ENCODE measurements at regions not wholly inside any gene's neighbourhood (a gene's known extent, or its start where the extent isn't known, plus 50 kb on each side); places are given as distances from the start of the nearest gene placed in this dataset.

DNA sequence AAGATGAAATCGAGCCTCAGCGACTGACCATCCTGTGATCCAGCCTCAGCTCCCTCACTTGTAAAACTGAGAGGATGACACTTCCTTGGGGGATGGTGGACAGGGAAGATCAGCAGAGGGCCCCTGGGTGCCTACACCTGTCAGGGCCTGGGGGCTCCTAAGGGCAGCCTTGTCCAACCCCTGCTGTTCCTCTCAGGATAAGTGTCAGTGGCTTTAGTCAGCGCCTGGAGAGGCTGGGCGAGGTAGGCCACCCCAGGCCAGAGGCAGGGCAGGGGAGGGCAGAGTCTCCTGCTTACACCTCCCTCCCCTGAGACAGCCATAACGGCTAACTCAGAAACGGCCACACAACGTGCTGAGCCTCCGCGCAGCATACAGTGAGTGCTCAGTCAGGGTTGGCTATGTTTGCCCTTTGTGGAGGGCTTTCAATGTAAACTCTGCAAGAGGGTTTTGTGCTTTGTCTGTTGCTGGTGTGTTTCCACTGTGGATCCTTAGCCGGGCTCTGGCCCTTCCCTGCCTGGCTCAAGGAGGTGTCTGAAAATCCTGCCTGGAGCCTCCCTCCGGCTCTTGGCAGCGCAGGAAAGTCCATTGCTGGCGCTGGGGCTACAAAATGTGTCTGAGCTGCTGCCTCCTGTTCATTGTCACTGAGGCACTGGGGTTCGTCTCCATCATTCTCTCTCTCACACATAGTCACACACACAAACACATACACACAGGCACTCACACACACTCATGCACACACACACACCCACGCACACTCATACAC lies 588.4 kb downstream of the PTPRU start:
- POLR2A ChIA-PET = no interaction called here
- CTCF ChIA-PET = no interaction called here
- DNase-seq (ENCODE audit: extremely low spot score) = no peak
- TF ChIP-seq FOXA1 (IDR thresholded peaks at IDR 0.05) (no peak), SUZ12 (IDR thresholded peaks at IDR 0.05) (no peak), SP1 (IDR thresholded peaks at IDR 0.05) (no peak), FOXM1 (IDR thresholded peaks at IDR 0.05; ENCODE audit: borderline replicate concordance) (no peak), L3MBTL2 (conservative IDR thresholded peaks at IDR 0.05) (no peak), HDGF (IDR thresholded peaks at IDR 0.05; ENCODE audit: borderline replicate concordance) (no peak), NFRKB (IDR thresholded peaks at IDR 0.05) (no peak), FOXK2 (IDR thresholded peaks at IDR 0.05) (no peak), BHLHE40 (IDR thresholded peaks at IDR 0.05; ENCODE audit: borderline replicate concordance) (no peak), ARNT (IDR thresholded peaks at IDR 0.05) (no peak), LEF1 (IDR thresholded peaks at IDR 0.05; ENCODE audit: borderline replicate concordance) (no peak), ELF4 (IDR thresholded peaks at IDR 0.05) (no peak), CTBP1 (IDR thresholded peaks at IDR 0.05; ENCODE audit: borderline replicate concordance) (no peak)
- TF ChIP-seq, protein P1, sequence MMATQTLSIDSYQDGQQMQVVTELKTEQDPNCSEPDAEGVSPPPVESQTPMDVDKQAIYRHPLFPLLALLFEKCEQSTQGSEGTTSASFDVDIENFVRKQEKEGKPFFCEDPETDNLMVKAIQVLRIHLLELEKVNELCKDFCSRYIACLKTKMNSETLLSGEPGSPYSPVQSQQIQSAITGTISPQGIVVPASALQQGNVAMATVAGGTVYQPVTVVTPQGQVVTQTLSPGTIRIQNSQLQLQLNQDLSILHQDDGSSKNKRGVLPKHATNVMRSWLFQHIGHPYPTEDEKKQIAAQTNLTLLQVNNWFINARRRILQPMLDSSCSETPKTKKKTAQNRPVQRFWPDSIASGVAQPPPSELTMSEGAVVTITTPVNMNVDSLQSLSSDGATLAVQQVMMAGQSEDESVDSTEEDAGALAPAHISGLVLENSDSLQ (IDR thresholded peaks at IDR 0.05) = no peak

DNA sequence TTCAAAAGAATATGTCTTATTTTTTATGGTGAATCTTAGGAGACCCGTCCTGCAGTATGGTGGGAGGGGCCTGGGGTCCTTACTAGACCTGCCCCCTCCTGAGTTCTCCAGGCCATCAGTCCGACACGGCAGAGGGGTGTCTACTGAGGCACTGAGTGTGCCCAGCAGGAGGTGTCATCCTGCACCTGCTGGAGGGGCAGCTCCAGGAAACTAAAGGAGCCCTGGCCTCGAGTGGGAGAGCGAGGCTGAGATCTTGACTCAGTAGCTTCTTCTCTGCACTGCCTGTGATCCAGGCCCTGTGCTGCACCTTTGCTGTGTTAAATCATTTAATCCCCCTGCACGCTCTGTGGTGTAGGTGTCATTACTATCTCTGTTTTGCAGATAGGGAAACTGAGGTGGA lies 587.7 kb downstream of the PTPRU start:
- no peak for DNase-seq (ENCODE audit: extremely low spot score)
- ChIA-PET POLR2A (no interaction called here), CTCF (no interaction called here)
- TF ChIP-seq ARNT (IDR thresholded peaks at IDR 0.05) (no peak), FOXM1 (IDR thresholded peaks at IDR 0.05; ENCODE audit: borderline replicate concordance) (no peak), FOXK2 (IDR thresholded peaks at IDR 0.05) (no peak), TARDBP (IDR thresholded peaks at IDR 0.05) (no peak), SP1 (IDR thresholded peaks at IDR 0.05) (no peak), BHLHE40 (IDR thresholded peaks at IDR 0.05; ENCODE audit: borderline replicate concordance) (no peak), SUZ12 (IDR thresholded peaks at IDR 0.05) (no peak), FOXA1 (IDR thresholded peaks at IDR 0.05) (no peak), LEF1 (IDR thresholded peaks at IDR 0.05; ENCODE audit: borderline replicate concordance) (no peak), CTBP1 (IDR thresholded peaks at IDR 0.05; ENCODE audit: borderline replicate concordance) (no peak), L3MBTL2 (conservative IDR thresholded peaks at IDR 0.05) (no peak), HDGF (IDR thresholded peaks at IDR 0.05; ENCODE audit: borderline replicate concordance) (no peak), ELF4 (IDR thresholded peaks at IDR 0.05) (no peak), NFRKB (IDR thresholded peaks at IDR 0.05) (no peak), ZNF384 (IDR thresholded peaks at IDR 0.05) (no peak)
- TF ChIP-seq, protein P1 (IDR thresholded peaks at IDR 0.05) = no peak

DNA sequence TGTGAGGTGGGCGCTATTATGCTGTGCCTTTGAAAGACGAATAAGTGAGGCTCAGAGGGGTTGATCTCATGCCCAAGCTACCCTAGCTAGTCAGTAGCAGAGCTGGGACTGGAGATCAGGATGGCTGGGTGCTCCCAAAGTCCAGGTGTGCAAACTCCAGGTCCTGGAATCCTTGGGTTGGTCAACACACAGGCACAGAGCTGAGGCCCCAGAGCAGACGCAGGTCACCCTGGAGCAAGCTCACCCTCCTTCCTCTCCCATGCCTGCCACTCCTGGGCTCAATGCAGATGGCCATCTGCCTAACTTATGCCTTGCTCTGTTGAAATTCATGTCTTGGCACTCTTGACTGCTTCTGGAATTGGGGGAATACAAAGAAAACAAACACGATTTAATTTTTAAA lies 587.2 kb downstream of the PTPRU start:
- DNase-seq (ENCODE audit: extremely low spot score) = no peak
- ChIA-PET CTCF (no interaction called here), POLR2A (no interaction called here)
- TF ChIP-seq SP1 (IDR thresholded peaks at IDR 0.05) = no peak
- TF ChIP-seq FOXK2 (IDR thresholded peaks at IDR 0.05) = no peak
- no peak for TF ChIP-seq HDGF (IDR thresholded peaks at IDR 0.05; ENCODE audit: borderline replicate concordance)
- TF ChIP-seq, protein P1 (IDR thresholded peaks at IDR 0.05) = no peak
- TF ChIP-seq ZNF384 (IDR thresholded peaks at IDR 0.05) = no peak
- no peak for TF ChIP-seq CTBP1 (IDR thresholded peaks at IDR 0.05; ENCODE audit: borderline replicate concordance)
- TF ChIP-seq ELF4 (IDR thresholded peaks at IDR 0.05) = no peak
- TF ChIP-seq NFRKB (IDR thresholded peaks at IDR 0.05) = no peak
- no peak for TF ChIP-seq TARDBP (IDR thresholded peaks at IDR 0.05)

DNA sequence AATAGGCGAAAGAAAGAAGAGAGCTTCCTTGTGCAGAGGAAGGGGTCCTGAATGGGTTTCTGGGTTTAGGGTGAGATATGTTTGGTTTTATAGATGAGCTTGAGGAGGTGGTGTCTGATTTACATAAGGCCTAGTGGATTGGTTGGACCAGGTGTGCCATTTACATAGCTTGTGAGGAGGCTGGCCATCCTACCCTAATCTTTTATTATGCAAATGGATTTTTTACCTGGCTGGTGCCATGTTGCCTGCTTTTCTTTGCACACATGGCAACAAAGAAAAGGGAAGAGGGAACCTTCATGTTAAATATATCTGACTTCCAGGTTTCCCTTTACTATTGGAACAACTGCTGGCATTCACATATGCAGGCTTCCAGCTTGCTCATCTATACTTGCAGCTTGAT lies 585.3 kb downstream of the PTPRU start:
- ChIA-PET POLR2A (no interaction called here), CTCF (no interaction called here)
- TF ChIP-seq TARDBP (IDR thresholded peaks at IDR 0.05) = no peak
- TF ChIP-seq SUZ12 (IDR thresholded peaks at IDR 0.05) = no peak
- no peak for TF ChIP-seq FOXA1 (IDR thresholded peaks at IDR 0.05)
- TF ChIP-seq HDGF (IDR thresholded peaks at IDR 0.05; ENCODE audit: borderline replicate concordance) = no peak
- TF ChIP-seq CTBP1 (IDR thresholded peaks at IDR 0.05; ENCODE audit: borderline replicate concordance) = no peak
- no peak for TF ChIP-seq NFRKB (IDR thresholded peaks at IDR 0.05)
- DNase-seq (ENCODE audit: extremely low spot score) = no peak

DNA sequence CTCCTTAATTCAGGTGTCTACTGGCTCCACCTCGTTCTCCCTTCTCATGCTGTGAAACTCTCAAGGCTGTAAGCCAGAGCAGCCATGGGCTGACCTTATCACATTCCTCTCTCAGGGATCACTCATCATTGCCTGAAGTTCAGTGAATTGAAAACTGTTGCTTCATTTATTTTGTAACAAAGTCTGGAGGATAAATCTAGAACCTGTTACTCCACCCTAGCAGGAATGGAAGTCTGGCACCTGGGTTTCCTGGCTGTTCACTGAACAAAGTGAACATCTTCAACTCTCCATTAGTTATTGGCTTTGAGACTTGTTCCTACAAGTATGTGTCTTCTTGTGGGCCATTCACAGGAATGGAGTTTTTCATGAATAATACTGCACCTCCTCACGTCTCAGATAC lies 584.1 kb downstream of the PTPRU start:
- TF ChIP-seq CTBP1 (IDR thresholded peaks at IDR 0.05; ENCODE audit: borderline replicate concordance) (no peak), FOXM1 (IDR thresholded peaks at IDR 0.05; ENCODE audit: borderline replicate concordance) (no peak), LEF1 (IDR thresholded peaks at IDR 0.05; ENCODE audit: borderline replicate concordance) (no peak), ARNT (IDR thresholded peaks at IDR 0.05) (no peak), SP1 (IDR thresholded peaks at IDR 0.05) (no peak), FOXK2 (IDR thresholded peaks at IDR 0.05) (no peak), ELF4 (IDR thresholded peaks at IDR 0.05) (no peak), HDGF (IDR thresholded peaks at IDR 0.05; ENCODE audit: borderline replicate concordance) (no peak), TARDBP (IDR thresholded peaks at IDR 0.05) (no peak), BHLHE40 (IDR thresholded peaks at IDR 0.05; ENCODE audit: borderline replicate concordance) (no peak), SUZ12 (IDR thresholded peaks at IDR 0.05) (no peak), NFRKB (IDR thresholded peaks at IDR 0.05) (no peak), FOXA1 (IDR thresholded peaks at IDR 0.05) (no peak), ZNF384 (IDR thresholded peaks at IDR 0.05) (no peak), L3MBTL2 (conservative IDR thresholded peaks at IDR 0.05) (no peak)
- TF ChIP-seq, protein P1 (IDR thresholded peaks at IDR 0.05) = no peak
- POLR2A ChIA-PET = no interaction called here
- CTCF ChIA-PET = interaction anchor here (0.7 kb wide), 1 partner anchor 25 kb away, joined by 3 read pairs; no protein-coding TSS in a partner anchor
- DNase-seq (ENCODE audit: extremely low spot score) = no peak
